ENCODE measurements at regions not wholly inside any gene's neighbourhood (a gene's known extent, or its start where the extent isn't known, plus 50 kb on each side); places are given as distances from the start of the nearest gene placed in this dataset.

GRCh38 chr6:119791736-119792135, 442.2 kb upstream of the MAN1A1 start:
- no peak for DNase-seq
- TF ChIP-seq, protein P1, sequence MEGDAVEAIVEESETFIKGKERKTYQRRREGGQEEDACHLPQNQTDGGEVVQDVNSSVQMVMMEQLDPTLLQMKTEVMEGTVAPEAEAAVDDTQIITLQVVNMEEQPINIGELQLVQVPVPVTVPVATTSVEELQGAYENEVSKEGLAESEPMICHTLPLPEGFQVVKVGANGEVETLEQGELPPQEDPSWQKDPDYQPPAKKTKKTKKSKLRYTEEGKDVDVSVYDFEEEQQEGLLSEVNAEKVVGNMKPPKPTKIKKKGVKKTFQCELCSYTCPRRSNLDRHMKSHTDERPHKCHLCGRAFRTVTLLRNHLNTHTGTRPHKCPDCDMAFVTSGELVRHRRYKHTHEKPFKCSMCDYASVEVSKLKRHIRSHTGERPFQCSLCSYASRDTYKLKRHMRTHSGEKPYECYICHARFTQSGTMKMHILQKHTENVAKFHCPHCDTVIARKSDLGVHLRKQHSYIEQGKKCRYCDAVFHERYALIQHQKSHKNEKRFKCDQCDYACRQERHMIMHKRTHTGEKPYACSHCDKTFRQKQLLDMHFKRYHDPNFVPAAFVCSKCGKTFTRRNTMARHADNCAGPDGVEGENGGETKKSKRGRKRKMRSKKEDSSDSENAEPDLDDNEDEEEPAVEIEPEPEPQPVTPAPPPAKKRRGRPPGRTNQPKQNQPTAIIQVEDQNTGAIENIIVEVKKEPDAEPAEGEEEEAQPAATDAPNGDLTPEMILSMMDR (IDR thresholded peaks at IDR 0.05), result no peak
- Histone ChIP-seq H3K4me3 (no peak overlapping the region), H3K27me3 (ENCODE audit: low read depth) (no peaks in the 10 kb centered on the region), H3K4me1 (no peaks in the 10 kb centered on the region), H3K36me3 (no peaks in the 10 kb centered on the region), H3K9me3 (no peaks in the 10 kb centered on the region), H3K27ac (no peak overlapping the region)
- intact Hi-C loops (cut with DNase I), result no loop called here
- no peak for ATAC-seq

- TF ChIP-seq, protein P1 (IDR thresholded peaks at IDR 0.05), result no peak
These were observed 431.8 kb upstream of the MAN1A1 start for GRCh38 chr6:119781365-119781764.

DNA sequence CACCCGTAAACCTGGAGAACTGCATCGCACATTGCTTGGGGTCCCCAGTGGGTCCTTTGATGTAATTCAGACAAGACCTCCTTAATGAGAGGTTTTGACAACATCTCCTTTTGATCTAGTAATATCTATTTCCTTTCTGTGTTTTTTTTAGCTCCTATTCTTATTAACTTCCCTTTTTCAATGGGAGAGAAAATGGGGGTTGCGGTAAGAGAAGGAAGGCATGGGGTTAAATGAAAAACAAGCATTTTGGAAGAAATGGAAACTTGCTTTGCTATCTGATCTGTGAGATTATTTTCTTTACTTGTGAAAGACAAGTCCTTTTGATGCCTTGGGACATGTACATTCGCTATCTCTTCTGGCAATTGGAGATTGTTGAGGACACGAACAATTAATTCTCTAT, 418.6 kb upstream of the MAN1A1 start:
- ATAC-seq, result no peak
- DNase-seq, result no peak
- no peaks in the 10 kb centered on the region for H3K4me1 ChIP-seq

More at GRCh38 chr6:119781365-119781764, 431.8 kb upstream of the MAN1A1 start:
- no peaks in the 10 kb centered on the region for H3K9me3 ChIP-seq
- no peaks in the 10 kb centered on the region for H3K36me3 ChIP-seq
- H3K27ac ChIP-seq, result no peak overlapping the region
- no peak overlapping the region for H3K4me3 ChIP-seq
- intact Hi-C loops (cut with DNase I), result no loop called here
- no peaks in the 10 kb centered on the region for H3K27me3 ChIP-seq (ENCODE audit: low read depth)
- ATAC-seq (no peak), DNase-seq (no peak)
- no peaks in the 10 kb centered on the region for H3K4me1 ChIP-seq

GRCh38 chr6:119764927-119765681, 415.5 kb upstream of the MAN1A1 start:
- TF ChIP-seq, protein P1 (IDR thresholded peaks at IDR 0.05), result no peak
- Histone ChIP-seq H3K36me3 (no peaks in the 10 kb centered on the region), H3K9me3 (no peaks in the 10 kb centered on the region), H3K4me3 (no peak overlapping the region), H3K27me3 (ENCODE audit: low read depth) (no peaks in the 10 kb centered on the region), H3K27ac (no peak overlapping the region), H3K4me1 (no peaks in the 10 kb centered on the region)
- DNase-seq (no peak), ATAC-seq (no peak)
- intact Hi-C loops (cut with DNase I), result no loop called here

More for the DNA sequence above, 418.6 kb upstream of the MAN1A1 start:
- Histone ChIP-seq H3K27me3 (ENCODE audit: low read depth) (no peaks in the 10 kb centered on the region), H3K4me3 (no peak overlapping the region), H3K36me3 (no peaks in the 10 kb centered on the region), H3K9me3 (peaks cover 4% of the 10 kb centered on the region), H3K27ac (no peak overlapping the region)
- TF ChIP-seq, protein P1 (IDR thresholded peaks at IDR 0.05), result no peak
- intact Hi-C loops (cut with DNase I), result no loop called here

DNA sequence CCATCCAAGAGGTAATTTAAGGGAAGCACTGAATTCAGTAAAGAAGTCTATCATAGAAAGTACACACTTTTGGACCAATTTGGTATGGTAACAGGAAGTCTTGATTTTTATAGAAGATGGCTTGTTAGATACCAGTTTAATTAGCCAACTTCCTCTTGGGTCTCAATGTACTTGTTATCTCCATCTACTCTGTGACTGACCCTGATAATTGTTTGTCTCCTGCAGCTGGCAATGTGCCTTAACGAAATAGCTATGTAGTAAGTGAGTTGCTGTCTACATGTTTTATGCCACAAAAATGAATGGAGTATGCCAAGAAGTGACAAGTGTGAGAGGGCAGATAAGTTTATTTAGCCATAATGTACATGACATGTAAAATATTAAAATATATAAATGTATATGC, 410.5 kb upstream of the MAN1A1 start:
- H3K27me3 ChIP-seq (ENCODE audit: low read depth), result no peaks in the 10 kb centered on the region
- no peak for DNase-seq
- intact Hi-C loops (cut with DNase I), result no loop called here
- no peak for ATAC-seq
- TF ChIP-seq, protein P1 (IDR thresholded peaks at IDR 0.05), result no peak
- no peak overlapping the region for H3K4me3 ChIP-seq
- H3K9me3 ChIP-seq, result no peaks in the 10 kb centered on the region
- H3K4me1 ChIP-seq, result no peaks in the 10 kb centered on the region
- no peaks in the 10 kb centered on the region for H3K36me3 ChIP-seq
- H3K27ac ChIP-seq, result no peak overlapping the region

All from lower lobe of right lung (tissue), 2 donors.